Right renal cortex interstitium (tissue), 3 donors: ENCODE measurements at regions not wholly inside any gene's neighbourhood (a gene's known extent, or its start where the extent isn't known, plus 50 kb on each side); places are given as distances from the start of the nearest gene placed in this dataset.
"Not testable (repeated sequence)": the region's sequence is repeated elsewhere in the genome, so short reads cannot be mapped to it uniquely, and the experiment has no call there.

Experiments
- DNase-seq, 3 donors: peaks; one replicate each; pipeline ENCODE4 v3.0.0-alpha.2; 2013; ENCODE audit warnings: low read depth in 3 of 3, low spot score in 2 of 3

GRCh38 chr15:59835776-59836175 lies 146.7 kb upstream of the BNIP2 start:
- DNase-seq = no peak

- DNase-seq = no peak
Observed at GRCh38 chr15:59834528-59834927, 145.4 kb upstream of the BNIP2 start.

- no peak for DNase-seq
Observed at GRCh38 chr15:59833366-59833765, 144.2 kb upstream of the BNIP2 start.

- DNase-seq = no peak
Observed at GRCh38 chr15:59830873-59831272, 141.8 kb upstream of the BNIP2 start.

- DNase-seq = no peak
Observed at GRCh38 chr15:59830098-59830497, 141.0 kb upstream of the BNIP2 start.

- DNase-seq = no peak
Observed at GRCh38 chr15:59828861-59829260, 139.7 kb upstream of the BNIP2 start.

GRCh38 chr15:59828263-59828662 lies 139.1 kb upstream of the BNIP2 start:
- DNase-seq = no peak

GRCh38 chr15:59825901-59826300 lies 136.8 kb upstream of the BNIP2 start:
- DNase-seq = no peak

- no peak for DNase-seq
Observed at GRCh38 chr15:59821286-59821685, 132.2 kb upstream of the BNIP2 start.

GRCh38 chr15:59819092-59819491 lies 130.0 kb upstream of the BNIP2 start:
- DNase-seq = no peak

GRCh38 chr15:59818336-59818735 lies 129.2 kb upstream of the BNIP2 start:
- no peak for DNase-seq

GRCh38 chr15:59817834-59818233 lies 128.7 kb upstream of the BNIP2 start:
- DNase-seq = no peak

GRCh38 chr15:59817053-59817452 lies 127.9 kb upstream of the BNIP2 start:
- no peak for DNase-seq

- DNase-seq = no peak
Observed at GRCh38 chr15:59814409-59814808, 125.3 kb upstream of the BNIP2 start.

GRCh38 chr15:59812889-59813288 lies 123.8 kb upstream of the BNIP2 start:
- no peak for DNase-seq

- no peak for DNase-seq
Observed at GRCh38 chr15:59812250-59812870, 123.2 kb upstream of the BNIP2 start.

- not testable (repeated sequence) for DNase-seq
Observed at GRCh38 chr15:59803293-59803966, 114.3 kb upstream of the BNIP2 start.

GRCh38 chr15:59801649-59802048 lies 112.5 kb upstream of the BNIP2 start:
- no peak for DNase-seq

- DNase-seq = no peak
Observed at GRCh38 chr15:59798605-59798917, 109.4 kb upstream of the BNIP2 start.

GRCh38 chr15:59797756-59798604 lies 108.9 kb upstream of the BNIP2 start:
- no peak for DNase-seq

- DNase-seq = no peak
Observed at GRCh38 chr15:59794229-59794886, 105.2 kb upstream of the BNIP2 start.
